AG09309 (cell line): ENCODE measurements at regions not wholly inside any gene's neighbourhood (a gene's known extent, or its start where the extent isn't known, plus 50 kb on each side); places are given as distances from the start of the nearest gene placed in this dataset.
"Not testable (repeated sequence)": the region's sequence is repeated elsewhere in the genome, so short reads cannot be mapped to it uniquely, and the experiment has no call there.

Source experiments
- DNase-seq: peaks from one replicate; pipeline ENCODE4 v3.0.0-alpha.2; 2010; ENCODE audit warnings: low read depth
- H3K4me3 ChIP-seq: 2 replicates; pipeline ENCODE4 v1.5.1; 2011; ENCODE audit warnings: mild to moderate bottlenecking, low read depth, low read length, moderate library complexity; ENCODE audit not compliant: control insufficient read depth
- TF ChIP-seq, protein P1 (sequence below): IDR thresholded peaks from 2 replicates; pipeline ENCODE4 v1.5.1; 2011; ENCODE audit warnings: mild to moderate bottlenecking, low read depth, low read length, inconsistent platforms; ENCODE audit not compliant: insufficient read depth, control insufficient read depth; ENCODE audit errors: missing control alignments

DNA sequence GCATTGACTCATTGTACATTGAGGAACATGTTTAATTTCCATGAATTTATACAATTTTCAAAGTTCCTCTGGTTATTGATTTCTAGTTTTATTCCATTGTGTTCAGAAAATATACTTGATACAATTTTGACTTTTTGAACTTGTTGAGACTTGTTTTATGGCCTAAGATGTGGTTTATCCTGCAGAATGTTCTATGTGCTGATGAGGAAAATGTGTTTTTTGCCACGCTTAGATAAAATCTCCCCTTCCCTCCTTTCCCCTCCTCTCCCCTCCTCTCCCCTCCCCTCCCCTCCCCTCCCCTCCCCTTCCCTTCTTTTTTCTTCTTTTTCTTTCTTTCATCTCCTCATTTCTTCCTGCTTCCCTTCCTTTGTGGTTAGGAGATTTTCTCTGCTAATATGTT, 470.8 kb upstream of the MAP3K7 start:
- DNase-seq: no peak
- TF ChIP-seq, protein P1, sequence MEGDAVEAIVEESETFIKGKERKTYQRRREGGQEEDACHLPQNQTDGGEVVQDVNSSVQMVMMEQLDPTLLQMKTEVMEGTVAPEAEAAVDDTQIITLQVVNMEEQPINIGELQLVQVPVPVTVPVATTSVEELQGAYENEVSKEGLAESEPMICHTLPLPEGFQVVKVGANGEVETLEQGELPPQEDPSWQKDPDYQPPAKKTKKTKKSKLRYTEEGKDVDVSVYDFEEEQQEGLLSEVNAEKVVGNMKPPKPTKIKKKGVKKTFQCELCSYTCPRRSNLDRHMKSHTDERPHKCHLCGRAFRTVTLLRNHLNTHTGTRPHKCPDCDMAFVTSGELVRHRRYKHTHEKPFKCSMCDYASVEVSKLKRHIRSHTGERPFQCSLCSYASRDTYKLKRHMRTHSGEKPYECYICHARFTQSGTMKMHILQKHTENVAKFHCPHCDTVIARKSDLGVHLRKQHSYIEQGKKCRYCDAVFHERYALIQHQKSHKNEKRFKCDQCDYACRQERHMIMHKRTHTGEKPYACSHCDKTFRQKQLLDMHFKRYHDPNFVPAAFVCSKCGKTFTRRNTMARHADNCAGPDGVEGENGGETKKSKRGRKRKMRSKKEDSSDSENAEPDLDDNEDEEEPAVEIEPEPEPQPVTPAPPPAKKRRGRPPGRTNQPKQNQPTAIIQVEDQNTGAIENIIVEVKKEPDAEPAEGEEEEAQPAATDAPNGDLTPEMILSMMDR: no peak
- no peak overlapping the region for H3K4me3 ChIP-seq

DNA sequence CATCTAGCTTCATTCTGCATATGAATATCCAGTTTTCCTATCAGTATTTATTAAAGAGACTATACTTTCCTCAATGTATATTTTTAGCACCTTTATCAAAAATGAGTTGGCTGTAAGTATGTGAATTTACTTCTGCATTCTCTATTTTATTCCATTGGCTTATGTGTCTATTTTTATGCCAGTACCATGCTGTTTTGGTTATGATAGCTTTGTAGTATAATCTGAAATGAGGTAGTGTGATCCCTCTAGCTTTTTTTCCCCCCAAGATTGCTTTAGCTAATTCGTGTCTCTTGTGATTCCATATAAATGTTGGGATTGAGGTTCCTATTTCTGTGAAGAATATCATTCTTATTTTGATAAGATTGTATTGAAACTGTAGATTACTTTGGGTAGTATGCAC, 469.1 kb upstream of the MAP3K7 start:
- no peak for DNase-seq
- H3K4me3 ChIP-seq: no peak overlapping the region
- TF ChIP-seq, protein P1: no peak

DNA sequence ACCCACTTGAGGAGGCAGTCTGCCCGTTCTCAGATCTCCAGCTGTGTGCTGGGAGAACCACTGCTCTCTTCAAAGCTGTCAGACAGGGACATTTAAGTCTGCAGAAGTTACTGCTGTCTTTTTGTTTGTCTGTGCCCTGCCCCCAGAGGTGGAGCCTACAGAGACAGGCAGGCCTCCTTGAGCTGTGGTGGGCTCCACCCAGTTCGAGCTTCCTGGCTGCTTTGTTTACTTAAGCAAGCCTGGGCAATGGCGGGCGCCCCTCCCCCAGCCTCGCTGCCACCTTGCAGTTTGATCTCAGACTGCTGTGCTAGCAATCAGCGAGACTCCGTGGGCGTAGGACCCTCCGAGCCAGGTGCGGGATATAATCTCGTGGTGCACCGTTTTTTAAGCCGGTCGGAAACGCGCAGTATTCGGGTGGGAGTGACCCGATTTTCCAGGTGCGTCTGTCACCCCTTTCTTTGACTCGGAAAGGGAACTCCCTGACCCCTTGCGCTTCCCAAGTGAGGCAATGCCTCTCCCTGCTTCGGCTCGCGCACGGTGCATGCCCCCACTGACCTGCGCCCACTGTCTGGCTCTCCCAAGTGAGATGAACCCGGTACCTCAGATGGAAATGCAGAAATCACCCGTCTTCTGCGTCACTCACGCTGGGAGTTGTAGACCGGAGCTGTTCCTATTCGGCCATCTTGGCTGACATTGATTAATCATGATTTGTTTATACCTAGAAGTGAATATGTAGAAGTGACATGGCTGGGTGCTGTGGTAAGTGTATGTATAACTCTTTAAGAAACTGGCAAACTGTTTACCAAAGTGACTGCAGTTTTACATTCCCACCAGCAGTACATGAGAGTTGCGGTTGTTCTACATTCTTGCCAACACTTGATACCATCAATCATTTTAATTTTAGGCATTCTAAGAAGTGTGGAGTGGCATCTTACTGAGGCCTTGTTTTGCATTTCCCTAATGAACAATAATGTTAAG, 465.9 kb upstream of the MAP3K7 start:
- H3K4me3 ChIP-seq, DNase-seq: not testable (repeated sequence)

DNA sequence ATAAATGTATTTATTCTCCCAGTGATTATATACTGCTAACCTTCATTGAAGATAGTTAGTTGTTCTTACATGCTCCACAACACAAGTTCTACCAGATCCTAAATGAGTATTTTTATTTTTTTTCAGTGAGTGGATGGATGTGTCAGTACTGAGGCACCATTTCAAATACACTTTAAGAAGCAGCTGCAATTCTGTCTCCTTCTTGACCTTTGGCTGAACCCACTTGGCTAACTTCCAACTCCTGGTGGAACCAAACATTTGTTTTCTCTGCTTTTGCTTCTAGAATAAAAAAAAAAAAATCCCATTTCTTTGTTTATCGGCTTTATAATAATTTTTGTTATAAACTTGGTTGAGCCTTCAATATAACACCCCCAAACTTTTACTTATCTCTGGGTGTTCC, 458.3 kb upstream of the MAP3K7 start:
- TF ChIP-seq, protein P1: no peak
- DNase-seq: no peak
- H3K4me3 ChIP-seq: no peak overlapping the region

DNA sequence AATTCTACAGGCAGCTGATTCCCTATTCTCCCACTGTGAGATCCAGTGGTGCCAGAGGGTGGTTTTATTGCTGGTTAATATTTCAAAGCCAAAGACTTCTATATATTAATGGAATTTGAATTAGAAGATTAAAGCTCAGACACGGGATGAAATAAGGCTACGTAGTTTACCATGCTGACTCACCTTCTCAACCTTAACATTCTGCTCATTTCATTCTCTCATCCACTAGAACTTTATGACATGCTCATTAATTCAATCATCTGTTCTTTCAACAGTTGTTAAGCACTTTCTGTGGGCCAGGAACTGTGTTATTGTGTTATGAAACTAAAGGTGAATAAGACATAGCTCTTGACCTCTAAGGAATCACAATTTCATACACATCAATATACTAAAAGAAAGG, 456.9 kb upstream of the MAP3K7 start:
- DNase-seq: no peak
- TF ChIP-seq, protein P1: no peak
- no peak overlapping the region for H3K4me3 ChIP-seq

DNA sequence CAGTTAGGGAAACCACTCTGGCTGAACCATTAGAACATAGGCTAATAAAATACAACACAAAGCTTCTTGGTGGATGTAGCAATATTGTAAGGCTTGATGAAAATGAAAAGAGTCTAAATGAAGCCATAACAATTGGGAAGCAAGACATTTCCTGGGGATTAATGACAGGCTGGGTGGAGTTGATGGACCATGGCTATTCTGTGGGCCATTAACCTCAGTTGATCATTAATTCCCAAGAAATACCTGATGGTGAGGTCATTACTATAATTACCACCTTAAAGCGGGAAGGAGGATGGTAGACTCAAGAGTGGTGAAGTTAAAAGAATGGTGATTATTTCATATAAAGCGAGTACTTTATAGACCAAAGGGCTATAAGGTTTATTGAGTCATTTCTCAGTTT, 455.8 kb upstream of the MAP3K7 start:
- DNase-seq: no peak
- H3K4me3 ChIP-seq: no peak overlapping the region
- TF ChIP-seq, protein P1: no peak

DNA sequence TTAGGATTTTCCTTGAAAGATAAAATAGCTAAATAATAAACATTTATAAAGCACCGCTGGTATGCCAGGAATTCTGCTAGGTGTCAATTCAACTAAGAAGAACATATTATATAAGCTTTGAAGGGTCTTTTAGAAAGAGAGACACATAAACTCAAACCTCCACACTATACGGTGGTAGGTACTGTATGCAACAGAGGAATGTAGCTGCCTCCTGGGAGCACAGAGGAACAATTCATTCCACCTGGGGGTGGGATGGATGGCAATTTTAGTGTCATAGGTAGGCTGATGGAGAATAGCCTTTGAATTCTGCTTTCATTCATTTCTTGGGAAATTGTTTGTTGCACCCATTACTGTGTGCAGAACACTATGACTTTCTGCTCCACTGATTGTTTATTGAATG, 447.1 kb upstream of the MAP3K7 start:
- TF ChIP-seq, protein P1: no peak
- no peak overlapping the region for H3K4me3 ChIP-seq
- no peak for DNase-seq
